DMS79 treated with DMSO at 0.1 percent for 48 hours (cell line): ENCODE measurements at regions not wholly inside any gene's neighbourhood (a gene's known extent, or its start where the extent isn't known, plus 50 kb on each side); places are given as distances from the start of the nearest gene placed in this dataset.

Experiments
- DNase-seq: peaks from one replicate; lab custom pipeline; 2025; lab: John Stamatoyannopoulos, UW

DNA sequence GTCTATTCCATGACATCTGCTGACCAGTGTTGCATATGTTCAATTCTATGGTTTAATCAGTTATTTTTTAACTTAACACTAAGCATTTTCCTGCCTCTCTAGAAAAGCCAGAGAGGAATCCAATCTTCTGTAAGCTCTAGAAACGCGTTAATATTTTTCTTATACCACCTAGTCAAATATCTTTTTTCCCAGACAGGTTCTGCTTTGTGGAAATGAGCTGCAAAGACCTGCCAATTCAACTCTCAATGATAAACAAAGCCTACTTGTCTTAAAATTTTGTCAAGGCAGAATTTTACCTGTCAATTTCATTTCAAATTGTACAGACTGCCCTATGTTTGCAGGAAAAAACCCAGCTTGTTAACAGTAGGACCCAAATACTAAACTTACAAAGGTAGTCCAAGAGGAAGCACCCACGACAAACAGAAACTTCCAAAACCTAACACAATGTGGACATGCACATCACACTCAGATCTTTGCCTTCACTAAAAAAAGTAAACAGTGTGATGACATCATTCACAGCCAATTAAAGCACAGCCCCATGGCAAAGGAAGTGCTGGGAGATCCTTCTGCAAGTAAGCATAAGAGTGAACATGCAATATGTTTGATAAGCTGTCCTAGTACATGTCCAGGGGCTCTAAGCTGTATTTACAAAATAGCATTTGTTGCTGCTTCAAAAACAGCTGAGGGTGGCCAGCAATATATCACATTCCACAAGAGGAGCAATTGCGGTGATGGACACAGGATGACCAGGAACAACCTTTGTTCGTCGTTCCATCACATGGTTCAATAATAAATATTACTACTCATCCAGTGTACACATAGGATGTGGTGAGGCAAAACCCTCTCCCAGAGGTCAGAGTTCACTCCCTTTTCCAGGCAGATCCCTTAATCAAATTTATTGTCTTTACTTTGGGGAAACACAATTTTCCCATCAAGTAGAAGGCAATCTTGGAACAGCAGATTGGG lies 139.4 kb upstream of the TSC22D2 start:
- no peak for DNase-seq

DNA sequence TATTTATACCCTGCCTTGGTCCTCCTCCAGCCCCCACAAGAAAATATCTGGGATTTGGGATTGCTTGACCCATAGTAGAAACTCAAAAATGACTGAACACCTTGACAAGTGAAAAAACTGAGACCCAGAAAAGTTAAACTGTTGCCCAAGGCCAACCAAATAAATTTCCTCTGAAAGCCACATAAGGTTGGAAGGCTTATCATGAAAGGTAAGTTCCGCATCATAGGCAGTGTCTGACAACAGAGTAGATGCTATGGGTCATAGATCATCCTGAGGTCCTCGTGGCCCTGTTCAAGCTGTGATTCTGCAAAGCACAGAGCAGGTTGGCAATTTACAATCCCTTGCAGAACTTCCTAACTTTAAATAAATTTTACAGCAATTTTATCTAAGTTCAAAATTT lies 140.8 kb upstream of the TSC22D2 start:
- no peak for DNase-seq

DNA sequence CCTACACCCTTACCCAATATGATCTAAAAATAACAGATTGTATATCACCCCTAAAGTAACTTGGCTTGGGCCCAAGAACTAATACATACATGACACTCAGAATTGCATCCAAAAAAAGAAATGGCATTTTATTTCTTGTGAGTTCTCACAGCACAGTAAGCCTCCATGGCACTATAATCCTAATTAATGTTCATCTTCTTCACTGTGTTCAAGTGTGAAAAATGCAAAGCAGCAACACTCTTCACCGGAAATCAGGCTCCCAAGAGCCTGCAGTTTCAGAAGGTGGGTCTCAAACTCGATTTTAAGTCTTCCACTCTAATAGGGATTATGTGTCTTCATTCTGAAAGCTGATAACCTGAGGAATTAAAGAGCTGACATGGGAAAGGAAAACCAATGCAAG lies 142.8 kb upstream of the TSC22D2 start:
- DNase-seq, result peak; percentile 58

DNA sequence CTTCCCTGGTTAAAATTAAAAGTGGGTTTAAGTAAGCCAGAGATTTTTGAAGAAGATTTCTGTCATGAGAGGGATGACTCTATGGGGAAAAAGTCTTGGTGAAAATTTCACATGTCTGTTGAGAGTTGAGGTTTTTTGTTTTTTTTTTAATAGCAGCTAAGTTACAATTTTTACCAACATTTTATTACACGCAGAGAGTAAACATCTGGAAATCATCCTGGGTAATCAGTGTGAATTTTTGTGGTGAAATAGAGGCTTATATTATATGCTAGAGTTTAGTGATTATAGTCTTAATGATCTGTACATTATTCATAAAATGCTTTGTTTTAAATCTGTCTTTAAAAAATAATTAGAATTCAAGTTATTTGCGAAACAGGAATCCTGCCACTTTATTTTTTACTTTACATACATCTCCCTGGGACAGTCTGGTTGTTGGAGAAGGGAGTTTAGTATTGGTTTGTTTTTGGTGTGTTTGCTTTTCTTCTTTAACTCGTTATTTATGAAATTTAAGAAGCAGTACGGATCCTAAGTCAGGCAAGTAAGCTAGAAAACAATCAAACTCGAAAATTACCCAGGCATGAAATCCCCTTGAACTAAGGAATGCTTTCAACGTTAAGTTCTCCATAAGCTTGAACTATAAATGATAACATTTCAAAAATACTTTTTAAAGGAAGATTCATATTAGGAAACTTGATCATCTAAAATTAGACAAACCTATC lies 143.4 kb upstream of the TSC22D2 start:
- DNase-seq, result peak; percentile 58

DNA sequence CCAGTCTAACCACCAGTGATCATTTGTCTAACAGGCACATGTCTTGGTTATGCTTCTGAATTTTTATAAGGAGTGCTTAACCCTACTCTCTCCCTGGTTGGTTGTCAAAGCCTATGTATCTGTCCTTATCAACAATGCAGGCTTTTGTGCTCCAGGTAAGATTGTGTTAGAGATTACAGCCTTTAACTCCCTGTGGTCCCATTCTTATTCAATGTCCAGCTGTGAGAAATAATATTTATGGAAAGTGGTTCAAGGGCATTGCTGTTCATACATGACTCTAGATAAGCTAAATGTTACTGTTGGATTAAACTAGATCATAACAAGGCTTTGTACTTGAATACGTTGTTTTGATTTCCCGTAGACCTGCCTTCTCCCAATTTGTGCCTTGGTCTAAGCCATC lies 146.1 kb upstream of the TSC22D2 start:
- no peak for DNase-seq

DNA sequence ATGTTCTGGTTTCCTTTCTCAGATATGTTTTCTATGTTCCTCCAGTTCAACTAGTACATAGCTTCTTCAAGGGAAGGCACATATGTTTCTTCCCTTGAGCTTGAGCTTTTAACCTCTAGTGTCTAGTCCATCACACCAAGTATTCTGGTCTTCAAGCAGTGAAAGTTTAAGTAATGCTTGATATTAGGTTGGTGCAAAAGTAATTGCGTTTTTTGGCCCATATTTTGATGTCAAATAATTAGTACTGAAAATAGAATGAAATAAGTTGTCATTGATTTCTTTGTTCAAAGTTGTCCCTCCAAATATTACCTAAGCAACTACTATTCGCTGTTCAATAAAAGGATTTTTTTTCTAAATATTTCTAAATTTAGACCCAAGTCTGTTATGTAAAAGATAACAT lies 146.7 kb upstream of the TSC22D2 start:
- DNase-seq, result no peak

DNA sequence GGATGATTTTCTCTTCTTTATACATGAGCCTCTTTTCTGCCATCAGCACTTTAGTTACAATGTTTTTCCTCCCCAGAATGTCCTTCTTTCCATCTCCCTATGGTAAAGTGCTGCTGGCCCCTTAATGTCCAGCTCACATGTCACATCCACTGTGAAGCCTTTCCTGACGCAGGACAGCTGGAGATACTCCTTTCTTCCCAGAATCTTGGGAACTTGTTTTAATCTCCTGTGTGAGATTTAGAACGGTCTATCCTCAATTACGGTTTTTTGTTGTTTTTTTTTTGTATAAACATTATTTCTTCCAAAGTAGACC lies 147.7 kb upstream of the TSC22D2 start:
- no peak for DNase-seq

DNA sequence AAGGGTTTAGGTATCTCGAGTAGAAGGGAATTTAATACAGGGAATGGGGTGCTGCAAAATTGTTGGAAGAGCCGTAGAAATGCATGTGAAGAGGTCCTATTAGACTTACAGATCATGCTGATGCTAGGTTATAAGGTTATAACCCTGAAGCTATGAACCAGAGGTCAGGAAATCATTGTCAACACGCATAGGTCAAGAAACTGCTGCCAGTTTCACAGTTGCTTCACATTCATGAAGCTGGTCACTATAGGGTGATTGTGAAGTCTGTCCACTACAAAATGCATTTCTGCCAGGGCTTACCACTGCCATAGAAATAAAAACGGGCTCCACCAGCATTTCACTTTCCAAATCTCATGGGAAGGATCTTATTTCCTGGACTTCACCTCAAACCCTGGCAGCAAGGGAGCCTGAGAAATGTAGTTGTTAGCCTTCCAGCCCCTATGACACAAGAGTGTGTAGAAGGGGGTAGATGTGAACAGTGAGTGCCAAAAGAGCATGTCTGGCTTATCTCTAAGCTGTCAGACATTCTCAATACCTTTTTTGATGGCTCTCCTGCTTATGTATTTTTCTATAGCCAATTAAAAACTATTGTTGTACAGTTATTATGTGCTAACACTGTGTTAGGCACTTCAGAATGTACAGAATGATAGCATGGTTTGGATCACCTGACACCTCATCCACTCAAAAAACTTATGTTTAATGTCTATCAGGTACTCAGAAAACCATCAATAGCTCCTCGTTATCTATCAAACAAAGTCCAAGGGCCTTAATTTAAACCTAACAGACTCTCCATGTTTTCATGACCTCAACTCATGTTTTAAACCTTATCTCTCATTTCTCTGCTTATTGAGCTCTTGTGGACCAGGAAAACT lies 148.3 kb upstream of the TSC22D2 start:
- no peak for DNase-seq

DNA sequence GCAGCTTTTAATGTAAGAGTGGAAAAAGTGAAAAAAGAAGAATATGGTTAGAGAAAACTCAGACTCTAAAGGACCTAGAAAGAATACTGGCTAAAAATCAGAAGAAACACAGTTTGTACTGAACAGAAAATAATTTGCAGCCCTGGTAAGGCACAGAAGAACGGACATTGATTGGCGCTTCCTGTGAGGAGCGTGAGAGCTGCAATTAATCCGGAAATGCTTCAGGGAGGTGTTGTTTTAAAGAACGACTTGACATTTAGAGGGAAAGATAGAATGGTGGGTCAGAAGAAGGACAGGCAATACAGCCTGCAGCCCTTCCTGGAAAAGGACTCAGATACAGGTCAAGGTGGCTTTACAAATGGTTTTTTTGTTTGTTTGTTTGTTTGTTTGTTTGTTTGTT lies 151.3 kb upstream of the TSC22D2 start:
- DNase-seq, result no peak

DNA sequence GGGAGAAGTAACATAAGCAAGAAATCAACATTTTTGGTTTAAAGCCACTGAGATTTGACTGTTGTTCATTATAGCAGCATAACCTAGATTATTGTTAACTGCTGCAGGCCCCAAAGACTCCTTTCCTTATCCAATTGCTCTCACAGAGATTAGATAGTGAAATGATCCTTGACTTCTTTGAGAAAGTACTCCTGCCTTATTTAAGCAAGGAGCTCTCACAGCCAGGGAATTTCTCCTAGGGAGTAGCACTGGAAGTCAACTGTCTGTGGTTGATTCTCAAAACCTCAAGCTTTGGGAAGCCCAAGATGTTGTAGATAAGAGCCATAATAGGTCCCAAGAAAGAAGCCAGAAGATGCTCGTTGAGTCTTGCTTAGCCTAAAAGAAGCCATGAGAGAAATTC lies 151.8 kb upstream of the TSC22D2 start:
- DNase-seq, result no peak

DNA sequence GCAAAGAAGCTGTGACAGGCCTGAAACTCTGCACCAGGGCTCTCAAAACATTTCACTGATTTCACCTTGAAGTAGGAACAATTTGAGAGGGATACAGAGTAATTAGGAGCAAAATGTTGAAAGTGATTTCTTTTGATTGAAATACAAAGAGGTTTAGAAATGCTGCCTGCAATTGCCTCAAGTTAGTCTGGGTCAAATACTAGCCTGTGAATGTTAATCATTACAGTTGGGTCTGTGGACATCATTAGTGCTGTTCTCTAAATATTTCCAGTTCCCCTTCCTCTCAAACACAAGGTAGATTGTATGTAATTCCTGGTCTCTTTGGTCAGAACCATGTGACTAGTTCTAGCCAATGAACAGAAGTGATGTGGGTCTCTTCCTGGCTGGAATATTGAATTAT lies 152.3 kb upstream of the TSC22D2 start:
- no peak for DNase-seq

DNA sequence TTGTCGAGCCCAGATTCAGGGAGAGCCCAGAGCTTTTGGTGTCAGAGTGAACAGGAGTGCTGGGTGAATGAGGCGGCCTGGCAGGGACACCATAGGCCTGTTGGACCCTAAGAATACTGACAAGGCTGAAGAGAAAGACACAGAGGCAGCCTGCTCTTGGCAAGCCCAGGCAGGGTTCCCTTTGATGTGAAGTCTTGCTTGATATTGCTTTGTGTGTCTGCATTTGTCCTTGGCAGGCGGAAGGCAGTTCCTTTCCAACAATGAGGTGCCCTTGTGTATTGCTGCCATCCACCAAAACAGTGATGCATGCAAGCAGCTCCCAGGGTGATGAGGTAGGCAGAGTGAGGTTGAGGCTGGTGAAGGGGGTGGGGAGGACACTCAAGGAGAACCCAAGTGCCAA lies 152.7 kb upstream of the TSC22D2 start:
- DNase-seq, result peak; percentile 93

DNA sequence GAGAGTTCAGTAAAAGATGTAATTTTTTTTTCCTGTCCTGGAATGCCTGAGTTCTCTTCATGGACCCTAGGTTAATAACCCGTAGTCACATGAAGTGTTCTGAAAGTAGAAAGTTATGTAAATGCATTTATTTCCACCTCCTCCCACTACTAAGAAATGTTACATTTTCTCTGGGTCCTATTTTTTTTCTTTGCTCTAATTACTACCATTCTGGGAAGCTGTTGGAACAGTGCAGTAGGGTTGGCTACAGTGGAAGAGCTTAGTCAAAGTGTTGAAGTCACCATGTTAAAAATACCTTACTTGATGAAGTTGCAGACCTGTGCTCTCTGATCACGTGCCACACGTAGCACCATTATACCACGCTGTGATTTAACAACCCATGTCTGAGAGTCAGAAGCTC lies 153.8 kb upstream of the TSC22D2 start:
- DNase-seq, result peak; percentile 53

DNA sequence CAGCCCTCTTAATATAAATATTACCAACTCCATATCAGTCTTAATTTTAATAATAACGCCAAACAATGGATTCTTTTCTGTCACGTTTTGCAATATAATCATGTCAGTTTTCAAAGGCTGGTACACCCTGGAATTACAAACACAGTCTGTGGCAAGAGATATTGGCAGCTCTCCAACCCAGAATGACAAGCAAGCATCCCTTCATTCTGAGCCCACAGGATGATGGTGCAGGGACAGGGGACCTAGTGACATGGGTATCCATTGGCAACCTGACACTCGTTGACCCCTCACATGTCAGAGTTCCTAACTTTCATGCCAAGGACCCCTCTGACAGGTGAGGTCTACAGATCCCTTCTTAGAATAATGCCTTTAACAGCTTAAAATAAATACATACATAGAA lies 154.5 kb upstream of the TSC22D2 start:
- peak; percentile 41 for DNase-seq

DNA sequence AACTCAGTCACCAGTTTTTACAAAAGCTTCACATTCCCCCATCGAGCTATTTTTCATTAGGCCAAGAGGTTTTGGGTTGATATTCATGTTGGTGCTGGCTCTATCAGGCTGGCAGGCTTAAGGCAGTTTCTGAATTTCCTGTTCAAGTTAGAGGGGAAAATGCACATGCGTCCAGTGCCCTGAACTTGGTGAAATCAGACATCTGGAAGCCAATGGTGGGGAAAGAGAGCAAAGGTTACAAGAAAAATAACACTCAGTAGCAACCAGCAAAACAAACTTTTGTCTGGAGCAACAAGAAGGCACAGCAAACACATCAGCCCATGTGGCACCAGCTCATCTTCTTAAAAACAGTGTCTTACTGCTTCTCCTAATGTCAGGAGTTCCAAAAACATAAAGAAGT lies 155.6 kb upstream of the TSC22D2 start:
- DNase-seq, result no peak

DNA sequence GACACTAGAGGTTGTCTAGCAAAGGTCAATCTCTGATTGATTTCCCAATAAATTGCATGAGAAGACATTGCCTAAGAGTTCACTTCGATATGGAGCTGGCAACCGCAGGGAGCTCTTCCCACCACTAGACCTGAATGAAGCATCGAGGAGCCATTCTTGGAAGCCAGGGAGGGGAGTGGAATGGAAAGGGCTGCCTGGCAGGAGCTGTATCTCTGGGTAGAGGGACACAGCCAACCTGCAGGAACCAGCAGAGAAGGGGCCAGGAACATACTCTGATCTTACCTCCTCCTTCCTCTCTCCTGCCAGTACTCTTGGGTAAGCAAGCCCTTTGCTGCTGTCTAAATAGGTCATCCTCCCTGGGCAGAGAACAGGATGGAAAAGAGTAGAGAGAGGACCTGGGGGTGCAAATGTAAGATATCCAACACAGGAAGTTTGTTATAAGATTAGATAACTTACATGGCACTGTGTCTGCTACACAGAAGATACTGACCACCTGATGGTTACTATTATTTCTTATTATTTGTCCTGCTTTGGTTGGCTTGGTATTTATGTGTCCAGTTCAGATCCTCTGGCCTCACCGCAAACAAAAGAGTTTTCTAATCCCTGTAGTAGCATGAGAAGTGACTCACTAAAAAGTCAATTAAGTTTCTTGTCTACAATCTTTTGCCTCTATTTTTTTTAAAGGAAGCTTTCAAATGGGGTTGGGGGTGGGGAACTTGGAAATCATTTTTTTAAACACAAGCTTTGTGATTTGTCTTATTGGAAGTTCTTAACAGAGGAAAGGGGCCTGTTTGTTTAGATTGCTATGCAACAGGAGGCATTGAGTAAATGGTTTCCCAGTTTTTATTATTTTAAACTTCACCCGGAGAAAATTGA lies 156.7 kb upstream of the TSC22D2 start:
- no peak for DNase-seq

DNA sequence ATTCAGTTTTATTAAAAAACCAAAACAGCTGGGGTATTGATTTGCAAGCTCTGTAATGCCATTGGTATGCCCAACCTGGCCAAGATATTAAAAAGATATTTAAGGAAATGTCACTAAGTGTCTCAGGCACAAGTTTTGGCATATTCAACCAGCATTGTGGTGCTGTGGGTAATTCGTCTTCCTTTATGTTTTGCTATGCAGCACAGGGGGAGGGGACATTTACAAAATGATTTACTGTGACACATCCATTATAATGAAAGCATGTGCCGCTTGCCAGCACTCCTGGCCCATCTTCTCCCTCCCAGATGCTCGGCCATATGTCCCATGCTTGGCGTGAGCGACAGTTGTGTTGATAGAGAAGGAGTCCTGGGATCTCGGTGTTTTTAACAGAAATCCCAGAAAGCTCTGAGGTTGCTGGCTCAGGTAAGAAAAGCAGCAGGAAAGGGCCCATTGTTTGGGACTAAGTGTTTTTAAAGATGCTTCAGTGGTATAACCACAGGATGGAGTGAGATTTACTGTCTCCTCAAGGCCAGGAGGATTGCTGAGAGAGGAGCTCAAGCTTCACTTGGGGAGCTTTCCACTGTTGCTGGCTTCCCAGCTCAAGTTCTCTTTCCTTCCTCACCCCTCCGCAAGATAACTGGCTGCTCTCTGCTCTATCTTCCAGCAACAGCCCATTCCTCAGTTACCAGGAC lies 158.2 kb upstream of the TSC22D2 start:
- DNase-seq, result no peak

DNA sequence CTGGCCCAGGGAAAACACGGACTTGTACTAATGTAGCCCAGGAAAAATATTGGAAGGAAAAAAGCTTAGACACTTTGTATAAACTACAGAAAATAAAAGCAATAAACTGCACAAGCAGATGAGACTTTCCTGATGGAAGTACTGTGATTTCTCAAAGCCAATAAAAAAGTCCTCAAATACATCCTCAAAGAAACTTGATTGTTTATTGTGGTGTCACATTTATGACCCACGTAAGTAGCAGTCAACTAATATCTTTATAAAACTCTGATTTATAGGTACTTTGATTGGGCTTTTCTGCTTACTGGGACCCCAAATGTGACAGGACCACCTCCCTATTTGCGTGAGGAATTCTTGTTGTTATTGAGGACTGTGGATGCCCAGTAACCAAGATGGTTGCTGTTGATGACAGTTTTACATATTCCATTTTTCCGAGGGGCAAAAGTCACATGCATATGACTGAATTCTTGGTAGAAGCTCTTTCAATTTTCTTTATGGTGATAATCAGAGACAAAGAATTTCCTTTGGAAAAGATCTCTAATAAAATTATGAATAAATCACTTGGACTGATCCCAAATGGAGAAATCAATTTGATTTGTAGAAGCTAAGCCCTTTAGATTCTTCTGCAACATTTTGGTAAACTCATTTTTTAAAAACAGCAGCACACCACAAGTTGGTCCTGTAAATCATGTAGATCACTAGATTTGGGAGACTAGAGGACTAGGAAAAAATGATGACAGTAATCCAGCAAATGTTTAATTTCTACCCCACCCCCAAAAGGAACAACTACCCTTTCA lies 159.0 kb upstream of the TSC22D2 start:
- no peak for DNase-seq

DNA sequence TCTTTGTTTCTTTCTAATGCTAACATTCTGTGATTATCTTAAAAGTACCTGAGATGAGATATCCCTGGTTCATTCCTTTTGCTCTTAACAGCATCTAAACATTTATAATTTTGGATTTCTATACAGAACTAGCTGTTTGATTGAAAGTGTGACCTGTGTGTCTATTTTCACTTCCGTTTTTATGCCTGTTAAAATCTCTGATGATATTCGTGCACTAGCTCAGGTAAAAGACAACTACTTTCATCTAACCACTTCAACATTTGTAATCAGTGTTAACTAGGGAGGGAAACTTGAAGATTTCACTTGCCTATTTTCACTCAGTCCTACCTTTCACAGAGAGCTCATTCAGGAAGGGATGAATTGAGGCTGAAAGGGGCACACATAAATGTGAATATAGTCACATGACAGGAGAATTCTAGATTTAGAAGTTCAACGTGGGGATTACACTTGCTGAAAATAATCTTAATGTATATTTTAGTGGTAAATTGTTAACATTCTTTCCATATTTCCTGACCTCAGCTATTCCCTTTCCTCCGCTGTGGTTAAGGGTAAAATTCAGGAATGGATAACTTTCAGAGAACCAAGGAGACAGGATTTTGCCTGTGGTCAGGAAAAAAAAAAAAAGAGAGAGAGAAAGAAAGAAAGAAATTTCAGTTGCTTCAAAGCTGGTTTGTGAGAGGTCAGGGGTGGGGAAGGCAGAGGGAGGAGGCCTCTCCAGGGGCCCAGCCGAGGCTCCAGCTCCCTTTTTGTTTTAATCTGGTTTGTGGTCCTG lies 159.8 kb upstream of the TSC22D2 start:
- no peak for DNase-seq
